ENCODE measurements at regions not wholly inside any gene's neighbourhood (a gene's known extent, or its start where the extent isn't known, plus 50 kb on each side); places are given as distances from the start of the nearest gene placed in this dataset.

GRCh38 chr16:52203096-52203495, 343.8 kb downstream of the TOX3 start:
- FAIRE-seq (no peak), DNase-seq (ENCODE audit: insufficient read length, low spot score) (no peak)
- TF ChIP-seq CTCF (IDR thresholded peaks at IDR 0.05; ENCODE audit: insufficient read depth, missing control alignments) = no peak

DNA sequence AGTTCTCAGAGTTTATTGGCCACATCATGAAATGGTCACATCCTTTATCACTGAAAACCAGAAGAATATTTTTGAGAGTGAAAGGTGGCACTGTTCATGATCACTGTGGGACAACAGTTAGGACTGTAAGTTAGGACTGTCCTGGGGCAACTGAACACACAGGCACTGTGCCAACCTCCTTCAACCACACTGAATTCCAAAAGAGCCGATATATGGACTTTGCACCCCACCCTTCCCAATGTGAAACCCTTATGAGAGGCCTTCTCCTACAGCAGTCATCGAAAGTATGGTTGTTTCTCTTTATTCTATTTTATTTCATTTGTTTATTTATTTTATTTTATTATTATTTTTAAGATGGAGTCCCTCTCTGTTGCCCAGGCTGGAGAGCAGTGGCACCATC, 353.5 kb downstream of the TOX3 start:
- FAIRE-seq (no peak), DNase-seq (ENCODE audit: insufficient read length, low spot score) (no peak)

GRCh38 chr16:52191531-52192134, 355.3 kb downstream of the TOX3 start:
- TF ChIP-seq CTCF (IDR thresholded peaks at IDR 0.05; ENCODE audit: insufficient read depth, missing control alignments) = peak; percentile 97
- no peak for FAIRE-seq
- no peak for DNase-seq (ENCODE audit: insufficient read length, low spot score)

More for the DNA sequence above, 353.5 kb downstream of the TOX3 start:
- TF ChIP-seq CTCF (IDR thresholded peaks at IDR 0.05; ENCODE audit: insufficient read depth, missing control alignments) = no peak

- TF ChIP-seq CTCF (IDR thresholded peaks at IDR 0.05; ENCODE audit: insufficient read depth, missing control alignments) = no peak
- FAIRE-seq = no peak
- no peak for DNase-seq (ENCODE audit: insufficient read length, low spot score)
Measured at GRCh38 chr16:52184336-52184735, 362.6 kb downstream of the TOX3 start.

DNA sequence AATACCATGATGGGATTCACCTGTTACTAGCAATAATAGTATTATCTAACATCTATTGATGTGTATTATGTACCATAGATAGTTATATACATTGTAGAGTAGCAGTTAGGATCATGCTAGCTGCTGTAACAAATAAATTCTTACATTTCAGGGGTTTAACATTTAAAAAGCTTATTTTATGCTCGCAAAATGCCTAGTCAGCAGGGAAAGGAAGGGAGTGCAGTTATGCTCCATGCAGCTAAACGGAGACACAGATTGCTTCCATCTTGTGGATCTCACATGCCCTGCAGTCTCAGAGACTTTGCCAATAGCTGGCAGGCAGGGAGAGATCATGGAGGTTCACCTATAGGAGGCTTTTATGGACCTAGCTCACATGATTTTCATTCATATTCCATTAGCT, 364.1 kb downstream of the TOX3 start:
- no peak for DNase-seq (ENCODE audit: insufficient read length, low spot score)
- FAIRE-seq = no peak
- no peak for TF ChIP-seq CTCF (IDR thresholded peaks at IDR 0.05; ENCODE audit: insufficient read depth, missing control alignments)

- FAIRE-seq (no peak), DNase-seq (ENCODE audit: insufficient read length, low spot score) (no peak)
- TF ChIP-seq CTCF (IDR thresholded peaks at IDR 0.05; ENCODE audit: insufficient read depth, missing control alignments) = no peak
Measured at GRCh38 chr16:52174168-52174567, 372.8 kb downstream of the TOX3 start.

DNA sequence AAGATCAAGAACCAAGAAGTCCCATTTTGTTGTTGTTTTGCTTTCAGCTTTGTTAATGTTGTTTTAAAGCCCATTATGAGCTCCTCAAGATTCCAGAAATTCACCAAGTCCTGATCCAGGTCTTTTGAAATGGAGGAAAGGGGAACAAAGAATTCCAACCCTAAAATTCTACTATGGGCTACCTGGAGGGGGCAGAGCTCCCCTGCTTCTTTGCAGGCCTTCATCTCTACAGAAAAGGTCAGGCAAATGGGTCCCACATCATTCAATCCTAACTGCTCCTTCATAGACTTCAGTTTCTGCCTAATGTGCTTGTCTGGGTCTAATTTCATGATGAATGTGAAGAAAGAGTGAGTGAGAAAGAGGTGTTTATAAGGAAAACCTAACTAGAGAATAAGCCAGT, 375.5 kb downstream of the TOX3 start:
- DNase-seq (ENCODE audit: insufficient read length, low spot score) (no peak), FAIRE-seq (no peak)
- no peak for TF ChIP-seq CTCF (IDR thresholded peaks at IDR 0.05; ENCODE audit: insufficient read depth, missing control alignments)
